ENCODE measurements at regions not wholly inside any gene's neighbourhood (a gene's known extent, or its start where the extent isn't known, plus 50 kb on each side); places are given as distances from the start of the nearest gene placed in this dataset.

DNA sequence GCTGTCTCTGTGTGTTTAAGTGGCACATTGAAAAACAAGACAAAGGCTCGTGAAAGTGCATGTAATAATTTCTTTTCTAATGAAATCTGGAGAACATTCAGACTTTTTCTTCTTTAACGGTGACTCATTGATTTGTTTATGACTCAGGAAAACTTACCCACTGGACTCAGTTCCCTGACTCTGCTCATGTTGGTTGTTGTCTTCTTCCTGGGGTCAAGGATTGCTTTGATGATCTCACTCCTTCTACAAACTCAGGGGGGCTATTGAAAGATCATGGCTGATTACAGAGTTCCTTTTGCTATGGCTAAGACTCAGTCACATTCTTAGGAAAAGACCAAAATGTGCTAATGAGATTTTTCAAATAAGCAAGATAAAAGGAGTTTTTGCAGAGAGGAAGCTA is 141.1 kb upstream of the DAP start:
- Histone ChIP-seq H3K56ac (replicated peaks; ENCODE audit: insufficient read length, low read depth, low read length) (no peak overlapping the region), H3K4me1 (replicated peaks in 1 of 4; ENCODE audit: control insufficient read depth in 3 of 4, insufficient read depth in 4 of 4, low read length in 3 of 4) (peaks cover 4 to 10% (median 8%) of the 10 kb centered on the region in 4 experiments), H3K9ac (replicated peaks in 1 of 4; ENCODE audit: extremely low read depth in 1 of 4, low read depth in 3 of 4, low read length in 3 of 4) (no peak overlapping the region), H2BK12ac (ENCODE audit: low read depth, low read length) (no peak overlapping the region), H4K91ac (replicated peaks; ENCODE audit: insufficient read length, low read length) (no peak overlapping the region), H2BK20ac (ENCODE audit: low read length) (no peak overlapping the region), H3K79me2 (ENCODE audit: control insufficient read depth in 1 of 2, insufficient read depth in 2 of 2, low read length in 2 of 2) (no peaks in the 10 kb centered on the region), H2BK120ac (replicated peaks; ENCODE audit: low read depth, low read length) (no peak overlapping the region), H3K23me2 (ENCODE audit: low read depth, low read length) (no peaks in the 10 kb centered on the region), H4K5ac (ENCODE audit: insufficient read length, low read depth, low read length) (no peak overlapping the region), H3K36me3 (ENCODE audit: control insufficient read depth in 2 of 4, insufficient read depth in 4 of 4, low read length in 3 of 4) (no peaks in the 10 kb centered on the region), H3K79me1 (ENCODE audit: low read depth, low read length) (no peaks in the 10 kb centered on the region), H3K23ac (ENCODE audit: insufficient read length) (no peak overlapping the region), H2AFZ (ENCODE audit: low read length) (no peak overlapping the region), H4K20me1 (replicated peaks in 1 of 2; ENCODE audit: control insufficient read depth in 1 of 2, insufficient read depth in 2 of 2, low read length in 2 of 2) (no peaks in the 10 kb centered on the region), H3K27me3 (replicated peaks in 1 of 4; ENCODE audit: control insufficient read depth in 3 of 4, extremely low read depth in 1 of 4, insufficient read depth in 3 of 4, low read length in 3 of 4) (no peaks in the 10 kb centered on the region; a peak in 1 of 7 replicates), H3K18ac (ENCODE audit: extremely low read depth, low read length) (no peak overlapping the region), H2AK5ac (ENCODE audit: low read depth, low read length) (no peak overlapping the region), H3K14ac (ENCODE audit: insufficient read length) (no peak overlapping the region), H2BK5ac (ENCODE audit: low read depth, low read length) (peak overlapping the region; percentile 26; the same call in 1 of the 2 replicates), H3K4me2 (ENCODE audit: insufficient read depth in 1 of 2, low read depth in 2 of 2, low read length in 2 of 2) (no peak overlapping the region), H2BK15ac (ENCODE audit: low read length) (no peak overlapping the region), H3K27ac (ENCODE audit: low read depth, low read length) (no peak overlapping the region), H3K9me3 (ENCODE audit: insufficient read depth in 2 of 2, low read depth in 1 of 2, low read length in 1 of 2) (no peaks in the 10 kb centered on the region), H3K4me3 (ENCODE audit: extremely low read depth in 1 of 4, insufficient read depth in 2 of 4, low read depth in 3 of 4, low read length in 4 of 4) (no peak overlapping the region), H3K4ac (replicated peaks; ENCODE audit: insufficient read length, low read depth, low read length) (no peak overlapping the region), H4K8ac (ENCODE audit: extremely low read depth, insufficient read depth, low read length) (no peak overlapping the region)
- ChIA-PET POLR2A (ENCODE audit: partially characterized antibody) (no interaction called here), CTCF (ENCODE audit: partially characterized antibody) (no interaction called here)
- TF ChIP-seq BACH1 (IDR thresholded peaks at IDR 0.05; ENCODE audit: low read length), result peak; percentile 38; the same call in 1 of the 2 replicates
- no peak for TF ChIP-seq EP300 (IDR thresholded peaks at IDR 0.05; ENCODE audit: borderline replicate concordance in 1 of 2, low read depth in 2 of 2, low read length in 2 of 2)
- WGBS, 2 experiments (ENCODE audit: extremely low coverage in 1 of 2, insufficient coverage in 1 of 2, insufficient read length in 1 of 2, insufficient replicate concordance in 2 of 2, low coverage in 1 of 2, low lambda C conversion rate in 2 of 2, missing lambda C conversion rate in 1 of 2), result 82% methylated on average over 2 of the region's 2 CpGs; no CpG with 5 or more reads in 1 of the 2 experiments
- DNase-seq (ENCODE audit: low read depth in 1 of 2, low spot score in 2 of 2) (no peak), FAIRE-seq (no peak)

All from H1 (cell line).